Subcutaneous abdominal adipose tissue (tissue), 5 donors: ENCODE measurements at regions not wholly inside any gene's neighbourhood (a gene's known extent, or its start where the extent isn't known, plus 50 kb on each side); places are given as distances from the start of the nearest gene placed in this dataset.
"Not testable (repeated sequence)": the region's sequence is repeated elsewhere in the genome, so short reads cannot be mapped to it uniquely, and the experiment has no call there.

Experiments
- H3K27ac ChIP-seq: one replicate; pipeline ENCODE4 v1.7.0; 2013; ENCODE audit warnings: low read depth, mild to moderate bottlenecking, inconsistent platforms, low read length, moderate library complexity
- H3K27me3 ChIP-seq, 5 donors: one replicate each; pipeline ENCODE4 v1.7.0; 2013; ENCODE audit warnings: low read length in 5 of 5, inconsistent platforms in 1 of 5; ENCODE audit not compliant: control insufficient read depth in 5 of 5, insufficient read depth in 4 of 5
- H3K36me3 ChIP-seq, 5 donors: one replicate each; pipeline ENCODE4 v1.7.0; 2013; ENCODE audit warnings: low read length in 5 of 5; ENCODE audit not compliant: control insufficient read depth in 5 of 5, insufficient read depth in 5 of 5
- H3K4me1 ChIP-seq, 5 donors: one replicate each; pipeline ENCODE4 v1.7.0; 2013; ENCODE audit warnings: low read length in 5 of 5, mild to moderate bottlenecking in 3 of 5, moderate library complexity in 1 of 5; ENCODE audit not compliant: control insufficient read depth in 5 of 5, insufficient read depth in 5 of 5
- H3K4me3 ChIP-seq, 5 donors: one replicate each; pipeline ENCODE4 v1.7.0; 2013; ENCODE audit warnings: low read length in 5 of 5, low read depth in 1 of 5
- H3K9ac ChIP-seq, 5 donors: one replicate each; pipeline ENCODE4 v1.7.0; 2013; ENCODE audit warnings: low read length in 5 of 5, mild to moderate bottlenecking in 4 of 5, moderate library complexity in 3 of 5
- H3K9me3 ChIP-seq, 5 donors: one replicate each; pipeline ENCODE4 v1.7.0; 2013; ENCODE audit warnings: low read length in 5 of 5; ENCODE audit not compliant: control insufficient read depth in 5 of 5
- donor health status: healthy.
- donor health status: healthy.
- donor health status: healthy.
- donor health status: healthy.
- donor health status: healthy.

GRCh38 chr4:115228851-115229250 lies 115.4 kb upstream of the NDST4 start:
- no peak overlapping the region for H3K4me3 ChIP-seq
- peaks cover 0 to 6% (median 0%) of the 10 kb centered on the region in 5 donors for H3K9me3 ChIP-seq
- no peaks in the 10 kb centered on the region for H3K27me3 ChIP-seq
- H3K36me3 ChIP-seq = no peaks in the 10 kb centered on the region
- no peak overlapping the region for H3K27ac ChIP-seq
- no peaks in the 10 kb centered on the region for H3K4me1 ChIP-seq
- no peak overlapping the region for H3K9ac ChIP-seq

- H3K27me3 ChIP-seq = no peaks in the 10 kb centered on the region
- no peak overlapping the region for H3K9ac ChIP-seq
- H3K4me1 ChIP-seq = no peaks in the 10 kb centered on the region
- no peak overlapping the region for H3K4me3 ChIP-seq
- H3K36me3 ChIP-seq = no peaks in the 10 kb centered on the region
- peaks cover 0 to 6% (median 0%) of the 10 kb centered on the region in 5 donors for H3K9me3 ChIP-seq
- H3K27ac ChIP-seq = no peak overlapping the region
These were observed 108.6 kb upstream of the NDST4 start for GRCh38 chr4:115222061-115222460.

GRCh38 chr4:115219862-115220261 lies 106.4 kb upstream of the NDST4 start:
- Histone ChIP-seq H3K4me1 (no peaks in the 10 kb centered on the region), H3K4me3 (no peak overlapping the region), H3K9me3 (no peaks in the 10 kb centered on the region), H3K27me3 (no peaks in the 10 kb centered on the region), H3K36me3 (no peaks in the 10 kb centered on the region), H3K9ac (no peak overlapping the region), H3K27ac (no peak overlapping the region)

GRCh38 chr4:115219315-115219860 lies 106.0 kb upstream of the NDST4 start:
- Histone ChIP-seq H3K9me3 (no peaks in the 10 kb centered on the region), H3K9ac (no peak overlapping the region), H3K36me3 (no peaks in the 10 kb centered on the region), H3K4me1 (no peaks in the 10 kb centered on the region), H3K27me3 (no peaks in the 10 kb centered on the region), H3K4me3 (no peak overlapping the region), H3K27ac (no peak overlapping the region)

- Histone ChIP-seq H3K9me3 (no peaks in the 10 kb centered on the region), H3K4me3 (no peak overlapping the region), H3K27ac (no peak overlapping the region), H3K36me3 (no peaks in the 10 kb centered on the region), H3K9ac (no peak overlapping the region), H3K27me3 (no peaks in the 10 kb centered on the region), H3K4me1 (no peaks in the 10 kb centered on the region)
These were observed 102.5 kb upstream of the NDST4 start for GRCh38 chr4:115215935-115216334.

GRCh38 chr4:115213716-115214115 lies 100.3 kb upstream of the NDST4 start:
- Histone ChIP-seq H3K36me3 (no peaks in the 10 kb centered on the region), H3K4me3 (no peak overlapping the region), H3K4me1 (no peaks in the 10 kb centered on the region), H3K9me3 (no peaks in the 10 kb centered on the region), H3K27me3 (no peaks in the 10 kb centered on the region), H3K27ac (no peak overlapping the region), H3K9ac (no peak overlapping the region)

- peaks cover 0 to 4% (median 0%) of the 10 kb centered on the region in 5 donors for H3K9me3 ChIP-seq
- no peak overlapping the region for H3K4me3 ChIP-seq
- no peaks in the 10 kb centered on the region for H3K36me3 ChIP-seq
- H3K4me1 ChIP-seq = peaks cover 0 to 4% (median 0%) of the 10 kb centered on the region in 5 donors
- no peaks in the 10 kb centered on the region for H3K27me3 ChIP-seq
- H3K27ac ChIP-seq = no peak overlapping the region
- H3K9ac ChIP-seq = no peak overlapping the region
These were observed 87.6 kb upstream of the NDST4 start for GRCh38 chr4:115201042-115201330.

- not testable (repeated sequence) for H3K36me3 ChIP-seq, H3K4me1 ChIP-seq, H3K27ac ChIP-seq, H3K9me3 ChIP-seq, H3K27me3 ChIP-seq, H3K9ac ChIP-seq, H3K4me3 ChIP-seq
These were observed 87.0 kb upstream of the NDST4 start for GRCh38 chr4:115200201-115201041.

GRCh38 chr4:115194612-115195011 lies 81.2 kb upstream of the NDST4 start:
- not testable (repeated sequence) for H3K36me3 ChIP-seq, H3K27ac ChIP-seq, H3K27me3 ChIP-seq, H3K4me3 ChIP-seq, H3K9ac ChIP-seq, H3K9me3 ChIP-seq, H3K4me1 ChIP-seq

GRCh38 chr4:115190529-115190928 lies 77.1 kb upstream of the NDST4 start:
- Histone ChIP-seq H3K9ac (no peak overlapping the region), H3K27ac (no peak overlapping the region), H3K36me3 (no peaks in the 10 kb centered on the region), H3K9me3 (peaks cover 0 to 3% (median 0%) of the 10 kb centered on the region in 5 donors), H3K4me1 (no peaks in the 10 kb centered on the region), H3K27me3 (no peaks in the 10 kb centered on the region), H3K4me3 (no peak overlapping the region)
